ENCODE measurements at regions not wholly inside any gene's neighbourhood (a gene's known extent, or its start where the extent isn't known, plus 50 kb on each side); places are given as distances from the start of the nearest gene placed in this dataset.

GRCh38 chr20:25142435-25142834 lies 53.1 kb upstream of the ENTPD6 start:
- TF ChIP-seq CTCF (IDR thresholded peaks at IDR 0.05; ENCODE audit: extremely low read depth in 1 of 2, insufficient read depth in 1 of 2, low read depth in 1 of 2, low read length in 2 of 2) (no peak), POLR2A (IDR thresholded peaks at IDR 0.05; ENCODE audit: low read depth, low read length) (no peak), POLR2AphosphoS5 (IDR thresholded peaks at IDR 0.05; ENCODE audit: insufficient read depth, low read depth, low read length) (no peak), FOS (IDR thresholded peaks at IDR 0.05; ENCODE audit: borderline replicate concordance, insufficient read depth, low read length) (no peak), EZH2 (IDR thresholded peaks at IDR 0.05; ENCODE audit: borderline replicate concordance, low read depth, low read length, severe bottlenecking) (no peak), MAX (IDR thresholded peaks at IDR 0.05; ENCODE audit: insufficient read depth, insufficient read length) (no peak), JUN (IDR thresholded peaks at IDR 0.05; ENCODE audit: borderline replicate concordance, insufficient read depth, insufficient read length, low read depth) (no peak), MYC (IDR thresholded peaks at IDR 0.05; ENCODE audit: low read depth, low read length) (no peak), GATA2 (IDR thresholded peaks at IDR 0.05; ENCODE audit: insufficient read depth, insufficient read length, low read depth, low read length) (no peak)
